GM03348 (cell line): ENCODE measurements at regions not wholly inside any gene's neighbourhood (a gene's known extent, or its start where the extent isn't known, plus 50 kb on each side); places are given as distances from the start of the nearest gene placed in this dataset.
"Not testable (repeated sequence)": the region's sequence is repeated elsewhere in the genome, so short reads cannot be mapped to it uniquely, and the experiment has no call there.

Source experiments
- DNase-seq: peaks from one replicate; pipeline ENCODE4 v3.0.0; 2012; ENCODE audit warnings: low spot score

DNA sequence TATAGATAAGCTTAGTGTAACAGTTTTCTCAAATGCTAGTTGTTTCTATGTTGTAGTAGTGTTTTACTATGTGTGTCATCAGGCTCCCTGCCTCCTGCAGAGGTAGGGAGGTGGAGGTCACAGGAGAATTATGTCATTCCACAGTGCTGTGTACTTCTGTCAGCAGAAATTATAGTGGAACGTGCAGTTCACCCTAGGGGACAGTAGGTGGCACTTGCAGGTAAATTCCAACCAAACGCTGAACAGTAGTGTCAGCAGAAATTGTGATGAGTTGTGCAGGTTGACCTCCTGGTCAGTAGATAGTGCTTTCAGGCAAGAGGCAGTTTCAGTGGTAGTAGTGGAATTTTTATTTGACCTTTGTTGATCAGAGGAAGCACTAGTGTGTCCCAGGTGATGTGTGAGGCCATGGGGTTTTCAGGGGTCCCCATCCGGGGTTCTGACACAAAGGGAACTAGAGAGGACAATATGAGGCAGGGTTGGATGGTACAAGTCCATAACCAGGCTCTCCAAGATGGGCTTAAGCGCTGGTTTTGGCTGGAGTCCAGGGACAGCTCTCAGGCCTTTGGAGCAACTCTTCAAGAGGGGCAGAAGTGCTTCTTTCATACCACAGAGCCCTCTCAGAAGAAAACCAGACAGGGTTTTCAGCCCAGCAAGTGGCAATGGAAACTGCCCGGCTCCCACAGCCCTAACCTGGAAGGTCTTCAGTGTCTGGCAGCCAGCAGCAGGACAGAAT is 402.9 kb downstream of the CYLC2 start:
- DNase-seq = peak; percentile 7

DNA sequence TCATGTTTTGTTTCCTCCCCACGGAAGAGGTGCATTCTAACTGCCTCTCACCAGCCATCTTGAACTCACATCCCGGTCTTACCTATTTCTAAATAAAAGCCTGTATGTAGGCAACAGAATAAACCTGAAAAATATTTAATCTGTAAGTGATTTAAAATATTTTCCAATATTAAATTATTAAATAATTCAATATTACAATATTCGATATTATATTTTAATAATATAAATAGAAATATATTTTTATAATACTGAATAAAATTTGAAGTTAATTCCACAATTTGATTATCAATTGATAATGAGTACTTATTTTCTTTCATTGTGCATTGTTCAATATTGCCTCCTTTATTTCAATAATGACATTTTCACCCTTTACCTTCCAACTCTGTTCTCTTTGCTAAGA is 404.4 kb downstream of the CYLC2 start:
- no peak for DNase-seq

DNA sequence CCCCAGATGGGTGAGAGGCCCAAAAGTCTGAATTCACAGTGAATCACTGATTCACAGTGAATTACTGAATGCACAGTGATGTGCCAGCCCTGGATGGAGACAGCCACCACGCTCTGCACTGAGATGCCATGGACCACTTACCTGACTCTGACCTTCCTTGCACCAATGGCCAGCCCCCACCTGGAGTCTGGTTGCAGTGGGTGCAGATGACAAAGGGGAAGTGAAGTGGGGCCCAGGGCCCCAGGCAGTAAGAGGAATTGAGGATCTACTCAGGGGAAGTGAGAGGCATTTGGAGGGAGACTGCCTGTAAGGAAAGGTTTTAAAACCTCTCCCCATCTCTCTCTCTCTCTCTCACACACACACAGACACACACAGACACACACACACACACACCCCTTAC is 412.1 kb downstream of the CYLC2 start:
- DNase-seq = no peak

DNA sequence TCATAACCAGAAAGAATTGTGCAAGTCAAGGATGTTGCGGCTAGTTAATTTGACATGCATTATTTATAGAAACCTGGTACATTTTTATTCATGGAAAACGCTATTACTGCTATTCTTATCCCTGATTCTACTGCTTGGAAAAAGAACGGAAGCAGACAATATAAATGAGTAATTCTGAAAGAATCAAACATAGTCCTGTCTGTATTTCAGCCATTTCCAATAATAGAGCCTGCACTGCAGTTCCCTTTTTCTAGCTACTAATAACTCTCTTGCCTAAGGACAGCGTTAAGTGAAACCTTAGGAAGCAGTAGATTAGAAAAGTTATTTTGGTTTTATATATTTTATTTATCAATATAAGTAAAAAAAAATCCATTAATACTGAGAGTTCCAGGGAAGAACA is 414.9 kb downstream of the CYLC2 start:
- DNase-seq = no peak

DNA sequence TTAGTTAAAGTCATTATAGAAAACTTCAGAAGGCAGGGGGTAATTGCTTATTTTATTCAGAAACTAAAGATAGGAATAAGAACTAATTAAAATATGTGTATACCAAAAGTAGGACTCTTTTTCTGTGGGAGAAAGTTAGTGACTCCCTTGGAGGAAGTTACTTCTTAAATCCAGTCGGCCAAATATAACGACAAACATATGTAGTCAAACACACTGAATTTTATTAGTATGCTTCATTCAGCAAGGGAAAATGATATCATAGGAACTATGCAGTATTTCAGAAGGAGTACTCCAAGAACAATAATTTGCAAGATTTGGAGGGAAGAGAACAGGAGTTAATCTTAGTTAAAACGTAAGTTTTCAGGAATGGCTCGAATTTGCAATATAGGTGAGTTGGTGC is 432.6 kb downstream of the CYLC2 start:
- DNase-seq = no peak

DNA sequence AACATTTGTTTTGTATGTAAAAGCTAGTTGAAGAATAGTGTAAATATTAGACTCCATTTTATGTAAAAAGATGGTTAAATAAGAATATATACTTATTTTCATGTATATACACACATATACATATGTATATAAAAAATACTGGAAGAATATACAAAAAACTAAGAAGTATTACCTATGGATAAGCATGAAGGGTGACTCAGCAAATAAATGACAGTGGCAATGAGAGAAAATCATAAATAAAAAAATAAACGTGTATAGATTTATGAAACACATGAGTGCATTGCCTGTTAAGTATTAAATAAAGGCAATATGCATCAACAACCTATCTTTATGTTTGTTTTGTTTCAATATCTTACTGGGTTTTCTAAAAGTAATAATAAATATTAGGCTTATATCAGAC is 435.3 kb downstream of the CYLC2 start:
- DNase-seq = no peak

DNA sequence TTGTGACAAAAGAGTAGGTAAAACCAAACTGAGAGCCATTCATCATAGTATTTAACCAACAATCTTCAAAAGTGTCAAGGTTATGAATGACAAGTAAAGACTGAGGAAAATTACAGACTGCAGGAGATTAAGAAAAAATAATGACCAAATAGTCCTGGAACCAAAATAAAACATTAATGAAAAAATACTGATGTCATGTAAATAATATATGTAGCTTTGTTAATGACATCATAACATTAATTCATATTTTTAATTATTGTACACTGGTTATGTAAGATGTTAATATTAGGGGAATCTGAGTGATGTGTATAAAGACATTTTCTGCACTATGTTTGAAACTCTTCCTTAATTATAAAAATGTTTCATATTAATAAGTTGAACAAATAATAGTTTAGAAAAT is 436.7 kb downstream of the CYLC2 start:
- DNase-seq = no peak

DNA sequence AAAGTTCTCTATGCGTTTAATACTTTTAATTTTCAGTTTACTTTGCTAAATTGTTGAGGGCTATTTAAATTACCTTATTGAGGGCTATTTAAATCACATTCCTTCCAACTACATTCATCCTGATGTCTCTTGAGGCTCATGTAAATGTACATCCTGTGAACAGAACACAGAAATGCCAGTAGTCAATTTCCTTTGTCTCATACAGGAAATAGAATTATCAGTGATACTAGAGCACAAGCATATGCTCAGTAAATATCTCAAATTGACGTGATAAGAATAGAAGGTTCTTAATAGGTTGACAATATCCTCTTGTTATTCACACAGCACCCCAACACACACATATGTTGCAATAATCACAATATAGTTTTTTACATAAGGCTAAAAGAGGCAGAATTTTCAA is 449.0 kb downstream of the CYLC2 start:
- no peak for DNase-seq

DNA sequence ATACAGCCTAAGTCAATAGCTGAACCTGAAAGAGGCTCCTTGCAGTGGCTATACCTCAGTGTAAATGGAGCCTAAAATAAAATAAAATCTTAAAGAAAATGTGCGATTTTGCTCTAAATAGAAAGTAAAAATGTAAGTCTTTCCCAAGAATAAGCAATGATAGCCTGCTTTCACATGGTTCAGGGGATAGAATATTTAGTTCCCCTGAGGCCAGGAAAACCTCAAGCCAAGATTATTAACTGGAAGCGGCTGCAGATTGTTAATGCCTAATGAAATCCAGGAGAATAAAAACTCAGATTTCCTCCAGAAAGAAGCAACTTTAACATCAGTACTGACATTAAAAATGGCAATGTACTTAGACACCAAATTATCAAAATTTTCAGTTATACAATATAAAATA is 463.7 kb downstream of the CYLC2 start:
- no peak for DNase-seq

DNA sequence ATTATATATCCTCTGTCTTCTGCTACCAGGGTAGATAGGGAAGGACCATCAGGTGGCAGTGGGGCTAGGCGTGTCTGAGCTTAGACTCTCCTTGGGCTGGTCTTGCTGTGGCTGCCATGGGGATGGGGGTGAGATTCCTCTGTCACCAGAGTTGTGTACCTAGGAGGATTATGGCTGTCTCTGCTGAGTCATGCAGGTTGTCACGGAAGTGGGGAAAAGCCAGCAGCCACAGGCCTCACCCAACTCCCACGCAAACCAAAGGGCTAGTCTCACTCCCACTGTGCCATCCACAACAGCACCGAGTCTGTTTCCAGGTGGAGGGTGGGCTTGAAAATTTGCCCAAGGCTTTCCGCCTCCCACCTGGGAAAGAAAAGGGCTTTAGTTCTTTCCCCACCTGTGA is 476.1 kb downstream of the CYLC2 start:
- DNase-seq = no peak

DNA sequence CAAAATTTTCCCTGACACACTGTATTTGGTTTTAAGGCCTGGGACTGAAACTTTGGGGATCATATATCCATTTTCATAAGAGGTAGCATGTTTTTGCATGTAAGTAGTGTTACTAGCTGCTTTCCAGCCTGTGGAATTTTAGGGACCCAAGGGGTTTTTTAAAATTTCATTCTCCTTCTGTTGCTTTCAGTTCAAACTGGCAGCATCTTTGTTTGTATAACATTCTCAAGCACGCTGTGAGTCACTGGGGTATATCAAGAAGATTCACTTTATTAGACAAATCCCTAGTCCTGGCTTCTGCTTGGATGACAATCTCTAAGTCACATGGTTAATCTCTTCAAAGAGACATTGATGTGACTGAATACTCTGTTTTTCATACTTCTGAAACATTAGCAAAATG is 479.0 kb downstream of the CYLC2 start:
- DNase-seq = no peak

DNA sequence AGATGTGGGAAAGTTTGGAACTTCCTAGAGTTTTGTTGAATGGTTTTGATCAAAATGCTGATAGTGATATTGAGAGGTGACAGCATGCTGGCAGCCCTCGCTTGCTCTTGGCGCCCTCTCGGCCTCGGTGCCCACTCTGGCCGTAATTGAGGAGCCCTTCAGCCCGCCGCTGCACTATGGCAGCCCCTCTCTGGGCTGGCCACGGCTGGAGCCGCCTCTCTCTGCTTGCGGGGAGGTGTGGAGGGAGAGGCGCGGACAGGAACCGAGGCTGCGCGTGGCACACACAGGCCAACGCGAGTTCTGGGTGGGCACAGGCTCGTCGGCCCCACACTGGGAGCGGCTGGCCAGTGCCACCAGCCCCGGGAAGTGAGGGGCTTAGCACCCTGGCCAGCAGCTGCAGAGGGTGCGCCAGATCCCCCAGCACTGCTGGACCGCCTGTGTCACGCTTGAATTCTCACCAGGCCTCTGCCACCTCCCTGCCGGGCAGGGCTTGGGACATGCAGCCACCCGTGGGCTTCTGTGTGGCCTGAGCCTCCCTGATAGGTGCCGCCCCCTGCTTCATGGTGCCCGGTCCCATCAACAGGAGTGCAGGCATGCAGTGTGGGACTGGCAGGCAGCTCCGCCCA is 488.5 kb downstream of the CYLC2 start:
- DNase-seq = no peak

DNA sequence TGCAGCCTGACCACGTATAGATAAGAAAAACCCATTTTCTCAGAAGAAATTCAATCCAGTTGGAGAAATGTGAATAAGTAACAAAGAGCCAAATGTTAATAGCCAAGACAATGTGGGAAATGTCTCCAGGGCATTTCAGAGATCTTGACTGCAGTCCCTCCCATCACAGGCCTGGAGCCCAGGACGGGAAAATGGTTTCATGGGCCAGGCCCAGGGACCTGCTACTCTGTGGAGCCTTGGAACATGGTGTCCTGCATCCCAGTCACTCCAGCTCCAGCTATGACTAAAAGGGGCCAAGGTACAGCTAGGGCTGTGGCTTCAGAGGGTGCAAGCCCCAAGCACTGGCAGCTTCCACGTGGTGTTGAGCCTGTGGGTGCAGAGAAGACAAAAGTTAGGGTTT is 490.0 kb downstream of the CYLC2 start:
- no peak for DNase-seq

DNA sequence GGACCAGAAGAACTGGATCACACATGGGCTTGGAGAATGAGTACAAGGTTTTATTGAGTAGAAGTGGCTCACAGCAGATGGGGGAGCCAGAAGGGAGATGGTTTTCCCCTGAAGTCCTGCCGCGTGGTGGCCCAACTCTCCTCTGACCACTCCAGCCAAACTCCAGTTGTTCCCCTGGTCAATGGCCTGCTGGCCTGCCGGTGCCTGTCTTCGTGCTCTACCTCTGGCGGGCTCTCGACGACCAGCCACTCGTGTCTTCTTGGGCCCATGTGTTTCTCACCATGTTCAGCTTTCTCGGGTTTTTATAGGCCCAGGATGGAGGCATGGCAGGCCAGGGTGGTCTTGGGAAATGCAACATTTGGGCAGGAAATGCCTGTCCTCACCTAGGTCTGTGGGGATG is 519.6 kb downstream of the CYLC2 start:
- no peak for DNase-seq

DNA sequence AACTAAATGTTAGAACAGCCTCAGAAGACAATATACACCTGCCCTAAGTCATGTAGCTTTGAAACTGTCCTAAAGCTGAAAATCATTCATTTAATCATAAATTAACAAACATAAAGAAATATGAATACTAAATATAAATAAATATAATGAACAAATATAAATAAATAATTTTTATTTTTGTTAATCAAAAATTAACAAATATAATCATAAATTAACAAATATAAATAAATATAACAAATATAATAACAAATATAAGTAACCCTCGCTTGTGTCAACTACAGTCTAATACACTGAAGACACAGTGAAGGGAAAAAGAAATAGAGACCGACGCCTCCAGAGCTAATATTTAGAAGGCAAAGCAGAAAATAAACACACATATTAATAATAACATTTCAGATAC is 527.3 kb downstream of the CYLC2 start:
- DNase-seq = no peak

DNA sequence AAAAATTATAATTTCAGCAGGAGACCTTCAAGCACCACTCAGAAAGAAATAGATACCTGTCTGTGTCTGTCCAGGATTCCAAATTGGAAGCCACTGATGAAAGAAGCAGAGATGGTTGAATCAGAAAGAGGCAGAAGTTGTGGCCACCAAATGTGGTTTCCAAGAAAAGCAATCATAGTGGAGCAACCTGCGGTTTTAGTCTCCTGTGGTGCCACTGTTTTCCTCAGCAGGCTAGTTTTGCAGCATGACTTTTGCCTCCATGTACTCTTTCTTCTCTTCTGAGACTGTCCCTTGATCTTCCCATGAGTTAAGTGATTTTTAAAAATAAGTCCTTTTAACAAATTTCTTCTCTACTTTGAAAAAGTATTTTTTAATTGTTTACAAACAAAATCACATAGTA is 535.8 kb downstream of the CYLC2 start:
- DNase-seq = no peak

DNA sequence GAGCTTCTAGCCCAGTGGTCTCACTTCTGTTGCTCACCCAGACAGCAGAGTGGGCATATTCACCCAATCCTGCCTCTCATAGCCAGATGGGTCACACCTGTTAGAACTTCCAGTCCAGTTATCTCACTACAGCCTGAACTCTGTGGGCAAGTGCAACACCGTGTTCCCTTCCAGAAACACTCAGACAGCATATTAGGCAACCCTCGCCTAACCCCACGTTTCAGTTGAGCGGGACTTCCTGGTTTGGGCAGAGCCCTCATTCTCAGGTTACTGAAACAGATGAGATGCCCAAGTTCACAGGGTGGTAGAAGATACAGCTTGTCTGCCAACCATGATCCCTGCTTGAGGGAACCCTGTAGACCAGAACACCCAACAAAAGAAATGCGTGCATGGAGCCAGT is 538.2 kb downstream of the CYLC2 start:
- no peak for DNase-seq

DNA sequence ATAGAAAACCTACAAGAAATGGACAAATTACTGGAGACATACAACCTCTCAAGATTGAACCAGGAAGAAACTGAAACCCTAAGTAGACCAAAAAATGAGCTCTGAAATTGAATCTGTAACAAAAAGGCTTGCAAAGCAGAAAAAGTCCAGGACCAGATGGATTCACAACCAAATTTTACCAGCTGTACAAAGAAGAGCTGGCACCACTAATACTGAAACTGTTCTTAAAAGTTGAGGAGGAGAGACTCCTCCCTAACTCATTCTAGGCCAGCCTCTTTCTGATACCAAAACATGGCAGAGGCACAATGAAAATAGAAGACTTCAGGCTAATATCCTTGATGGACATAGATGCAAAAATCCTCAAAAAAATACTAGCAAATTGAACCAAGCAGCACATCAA is 542.3 kb downstream of the CYLC2 start:
- no peak for DNase-seq

DNA sequence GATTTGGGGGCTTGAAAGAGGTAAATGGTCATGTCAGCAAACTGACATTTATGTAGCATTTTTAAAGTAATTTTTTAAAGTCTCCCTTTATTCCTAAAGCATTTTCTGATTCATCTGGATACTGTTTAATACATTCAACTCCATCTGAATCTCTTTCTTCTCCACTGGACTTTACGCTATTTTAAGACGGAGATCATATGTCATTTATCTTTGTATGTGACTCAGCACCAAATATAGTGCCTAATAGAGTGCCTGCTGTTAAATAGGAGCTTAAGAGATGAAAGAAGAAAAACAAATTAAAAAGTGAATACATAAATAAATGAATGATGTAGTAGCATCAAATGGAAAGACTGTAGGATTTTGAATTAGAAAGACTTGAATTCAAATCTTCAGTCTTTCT is 548.8 kb upstream of the SMC2 start:
- no peak for DNase-seq

DNA sequence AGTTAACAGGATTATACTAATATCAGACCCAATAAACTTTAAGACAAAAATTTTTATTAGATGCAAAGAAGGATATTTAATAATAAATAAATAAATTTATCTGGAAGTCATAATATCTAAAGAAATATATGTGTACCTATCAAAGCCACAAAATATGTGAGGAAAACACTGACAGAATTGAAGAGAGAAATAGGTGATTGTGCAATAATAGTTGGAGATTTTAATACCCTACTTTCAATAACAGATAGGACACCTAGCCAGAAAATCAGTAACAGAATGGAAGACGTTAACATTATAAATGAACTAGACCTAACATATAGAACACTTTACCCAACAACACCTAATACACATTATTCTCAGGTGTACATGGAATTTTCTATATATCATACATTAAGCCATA is 541.4 kb upstream of the SMC2 start:
- no peak for DNase-seq

DNA sequence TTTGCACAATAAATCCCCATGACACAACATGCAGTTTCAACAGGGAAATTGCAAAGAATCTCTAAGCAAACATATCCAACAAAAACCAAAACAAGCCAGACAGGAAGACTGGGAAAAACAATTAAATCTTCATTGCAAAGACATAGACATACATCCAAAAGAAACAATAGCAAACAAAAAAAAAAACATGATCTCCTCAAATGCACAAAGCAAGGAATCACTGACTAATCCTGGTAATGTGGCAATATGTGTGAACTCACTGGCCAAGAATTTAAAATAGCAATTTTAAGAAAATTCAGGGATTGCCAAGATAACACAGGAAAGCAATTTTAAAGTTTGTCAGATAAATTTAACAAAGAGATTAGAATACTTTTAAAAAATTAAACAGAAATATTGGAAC is 520.1 kb upstream of the SMC2 start:
- DNase-seq = no peak

DNA sequence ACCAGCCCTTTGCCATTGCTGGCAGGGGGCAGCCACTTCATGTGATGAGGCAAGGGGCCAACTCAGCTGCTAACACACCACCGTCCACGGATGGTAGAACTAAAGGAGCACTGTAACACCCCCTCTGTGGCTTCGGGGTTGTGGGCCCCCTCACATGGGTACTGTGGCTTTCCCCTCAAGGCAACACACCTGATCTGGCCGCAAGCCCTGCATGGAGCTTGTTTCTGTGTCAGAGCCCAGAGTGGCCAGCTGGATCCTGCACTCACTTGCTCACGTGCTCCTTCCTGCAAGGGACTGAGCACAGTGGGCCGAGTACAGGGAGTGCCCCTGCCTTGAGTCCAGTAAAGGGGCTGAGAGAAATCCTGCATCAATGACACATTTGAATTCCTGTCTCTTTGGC is 507.4 kb upstream of the SMC2 start:
- no peak for DNase-seq

DNA sequence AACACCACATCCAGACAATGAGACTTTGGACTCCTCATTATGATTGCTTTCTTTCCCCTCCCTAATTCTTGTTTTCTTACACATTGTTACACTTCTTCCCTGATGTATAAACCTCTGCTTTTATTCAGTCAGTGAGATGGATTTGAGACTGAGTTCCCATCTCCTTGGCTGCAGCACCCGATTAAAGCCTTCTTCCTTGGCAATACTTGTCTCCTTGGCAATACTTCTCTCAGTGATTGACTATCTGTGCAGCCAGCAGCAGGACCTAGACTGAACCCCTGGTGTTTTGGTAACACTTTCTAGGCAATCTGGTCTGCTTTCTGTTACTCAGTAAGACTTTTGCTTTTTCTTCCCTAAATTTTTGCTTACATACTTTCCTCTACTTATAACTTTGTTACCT is 492.8 kb upstream of the SMC2 start:
- DNase-seq = no peak

DNA sequence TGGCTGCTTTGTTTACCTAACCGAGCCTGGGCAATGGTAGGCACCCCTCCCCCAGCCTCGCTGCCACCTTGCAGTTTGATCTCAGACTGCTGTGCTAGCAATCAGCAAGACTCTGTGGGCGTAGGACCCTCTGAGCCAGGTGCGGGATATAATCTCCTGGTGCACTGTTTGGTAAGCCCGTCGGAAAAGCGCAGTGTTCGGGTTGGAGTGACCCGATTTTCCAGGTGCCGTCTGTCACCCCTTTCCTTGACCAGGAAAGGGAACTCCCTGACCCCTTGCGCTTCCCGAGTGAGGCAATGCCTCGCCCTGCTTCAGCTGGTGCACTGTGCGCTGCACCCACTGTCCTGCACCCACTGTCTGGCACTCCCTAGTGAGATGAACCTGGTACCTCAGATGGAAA is 482.2 kb upstream of the SMC2 start:
- not testable (repeated sequence) for DNase-seq
